ENCODE measurements at regions not wholly inside any gene's neighbourhood (a gene's known extent, or its start where the extent isn't known, plus 50 kb on each side); places are given as distances from the start of the nearest gene placed in this dataset.

GRCh38 chr3:164927728-164928127 is 150.6 kb downstream of the SI start:
- Mint-ChIP-seq H3K4me3 (no peak overlapping the region), H3K4me1 (no peaks in the 10 kb centered on the region), H3K27ac (no peak overlapping the region; a peak in 1 of 7 replicates), H3K9me3 (no peaks in the 10 kb centered on the region; a peak in 1 of 5 replicates), H3K36me3 (ENCODE audit: insufficient read depth in 1 of 3, low read depth in 3 of 3) (no peaks in the 10 kb centered on the region), H3K27me3 (ENCODE audit: low read depth) (no peaks in the 10 kb centered on the region)
- no peak for DNase-seq
- Histone ChIP-seq H3K79me2 (ENCODE audit: insufficient read depth, low read length) (no peaks in the 10 kb centered on the region), H3K79me1 (ENCODE audit: insufficient read depth, low read depth, low read length, poor library complexity, severe bottlenecking) (no peaks in the 10 kb centered on the region), H3T11ph (ENCODE audit: low read length) (no peak overlapping the region), H2BK5ac (ENCODE audit: insufficient read length, low read length) (no peak overlapping the region), H3K9ac (ENCODE audit: extremely low read depth, insufficient read length, low read length) (no peak overlapping the region), H2AFZ (ENCODE audit: low read length) (no peak overlapping the region), H3K27me3 (ENCODE audit: insufficient read depth, low read length) (no peaks in the 10 kb centered on the region), H3K14ac (ENCODE audit: insufficient read depth, low read length) (no peak overlapping the region), H4K91ac (ENCODE audit: insufficient read length, low read depth, low read length) (no peak overlapping the region), H2BK12ac (ENCODE audit: insufficient read length, low read depth, low read length) (no peak overlapping the region), H3K4me2 (ENCODE audit: insufficient read depth, insufficient read length, low read length) (no peak overlapping the region), H4K5ac (ENCODE audit: insufficient read length, low read depth, low read length) (no peak overlapping the region), H3K23ac (ENCODE audit: insufficient read length, low read depth, low read length) (no peak overlapping the region), H2BK15ac (ENCODE audit: low read depth, low read length) (no peak overlapping the region), H2BK20ac (ENCODE audit: low read depth, low read length, poor library complexity, severe bottlenecking) (no peak overlapping the region), H3K56ac (ENCODE audit: insufficient read length, low read depth, low read length) (no peak overlapping the region), H3K18ac (ENCODE audit: insufficient read length, low read depth, low read length) (no peak overlapping the region), H2BK120ac (ENCODE audit: low read depth, low read length, poor library complexity, severe bottlenecking) (no peak overlapping the region), H3K27ac (ENCODE audit: insufficient read length, low read depth, low read length) (no peak overlapping the region), H2AK5ac (ENCODE audit: insufficient read length, low read length) (no peak overlapping the region), H4K20me1 (ENCODE audit: control insufficient read depth, insufficient read depth, insufficient read length) (no peaks in the 10 kb centered on the region), H4K8ac (replicated peaks; ENCODE audit: insufficient read length, low read depth, low read length) (no peak overlapping the region), H3K4me1 (ENCODE audit: insufficient read depth, low read length) (no peaks in the 10 kb centered on the region), H3K23me2 (ENCODE audit: insufficient read length, low read depth, low read length, poor library complexity, severe bottlenecking) (no peaks in the 10 kb centered on the region), H3K9me3 (ENCODE audit: control insufficient read depth, low read depth, low read length) (no peaks in the 10 kb centered on the region), H3K4ac (ENCODE audit: low read depth, low read length) (no peak overlapping the region)
- no CpG with 5 or more reads among the region's 5 CpGs for WGBS (ENCODE audit: extremely low coverage, insufficient read length, low lambda C conversion rate)
- TF ChIP-seq CTCF (conservative IDR thresholded peaks at IDR 0.05), result no peak
